ENCODE measurements at regions not wholly inside any gene's neighbourhood (a gene's known extent, or its start where the extent isn't known, plus 50 kb on each side); places are given as distances from the start of the nearest gene placed in this dataset.

GRCh38 chr21:39047046-39047445, 136.2 kb downstream of the PSMG1 start:
- Histone ChIP-seq H3K27me3 (no peaks in the 10 kb centered on the region), H3K4me1 (no peaks in the 10 kb centered on the region), H3K9me3 (no peaks in the 10 kb centered on the region), H3K4me3 (ENCODE audit: low read depth, low read length) (no peak overlapping the region), H3K36me3 (no peaks in the 10 kb centered on the region)
- no peak for DNase-seq
- TF ChIP-seq CTCF (IDR thresholded peaks at IDR 0.05; ENCODE audit: low read depth, low read length): no peak

- no peaks in the 10 kb centered on the region for H3K27me3 ChIP-seq
- TF ChIP-seq CTCF (IDR thresholded peaks at IDR 0.05; ENCODE audit: low read depth, low read length): no peak
- no peaks in the 10 kb centered on the region for H3K9me3 ChIP-seq
- H3K4me3 ChIP-seq (ENCODE audit: low read depth, low read length): no peak overlapping the region
- no peak for DNase-seq
- no peaks in the 10 kb centered on the region for H3K4me1 ChIP-seq
- no peaks in the 10 kb centered on the region for H3K36me3 ChIP-seq
Measured at GRCh38 chr21:39046236-39046916, 136.9 kb downstream of the PSMG1 start.

- Histone ChIP-seq H3K4me1 (no peaks in the 10 kb centered on the region), H3K27me3 (no peaks in the 10 kb centered on the region), H3K9me3 (no peaks in the 10 kb centered on the region), H3K4me3 (ENCODE audit: low read depth, low read length) (no peak overlapping the region), H3K36me3 (no peaks in the 10 kb centered on the region)
- no peak for DNase-seq
- TF ChIP-seq CTCF (IDR thresholded peaks at IDR 0.05; ENCODE audit: low read depth, low read length): no peak
Measured at GRCh38 chr21:39041816-39042215, 141.4 kb downstream of the PSMG1 start.

DNA sequence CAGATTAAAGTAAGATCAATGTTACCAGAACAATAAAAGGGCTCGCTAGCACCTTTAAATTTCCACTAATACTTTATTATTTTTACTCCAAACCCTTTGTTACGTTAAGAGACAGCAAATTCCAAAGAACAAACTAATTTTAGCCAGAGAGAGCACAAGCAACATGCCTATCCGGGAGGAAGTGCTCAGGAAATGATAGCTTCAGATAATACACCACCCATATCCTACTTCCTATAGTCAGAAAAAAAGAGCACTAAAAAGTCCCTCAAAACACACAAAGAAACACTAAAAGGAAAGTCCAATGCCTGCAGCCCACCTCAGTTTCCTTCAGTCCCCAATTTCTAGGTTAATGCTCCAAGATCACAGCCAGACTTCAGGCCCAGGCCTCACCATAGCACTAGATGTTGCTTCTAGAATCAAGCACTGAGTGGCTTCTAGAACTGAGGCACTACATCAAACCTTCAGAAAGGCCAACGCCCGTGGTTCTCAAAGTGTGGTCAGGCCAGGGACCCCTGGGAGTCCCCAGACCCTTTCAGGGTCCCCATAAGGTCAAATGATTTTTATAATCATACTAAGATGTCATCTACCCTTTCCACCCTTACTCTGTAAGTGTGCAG, 142.6 kb downstream of the PSMG1 start:
- TF ChIP-seq CTCF (IDR thresholded peaks at IDR 0.05; ENCODE audit: low read depth, low read length): no peak
- Histone ChIP-seq H3K36me3 (no peaks in the 10 kb centered on the region), H3K27me3 (no peaks in the 10 kb centered on the region), H3K4me3 (ENCODE audit: low read depth, low read length) (no peak overlapping the region), H3K9me3 (no peaks in the 10 kb centered on the region), H3K4me1 (no peaks in the 10 kb centered on the region)
- no peak for DNase-seq

GRCh38 chr21:39037807-39038405, 145.3 kb downstream of the PSMG1 start:
- H3K9me3 ChIP-seq: no peaks in the 10 kb centered on the region
- H3K36me3 ChIP-seq: no peaks in the 10 kb centered on the region
- TF ChIP-seq CTCF (IDR thresholded peaks at IDR 0.05; ENCODE audit: low read depth, low read length): peak; percentile 27; the same call in 1 of the 2 replicates

DNA sequence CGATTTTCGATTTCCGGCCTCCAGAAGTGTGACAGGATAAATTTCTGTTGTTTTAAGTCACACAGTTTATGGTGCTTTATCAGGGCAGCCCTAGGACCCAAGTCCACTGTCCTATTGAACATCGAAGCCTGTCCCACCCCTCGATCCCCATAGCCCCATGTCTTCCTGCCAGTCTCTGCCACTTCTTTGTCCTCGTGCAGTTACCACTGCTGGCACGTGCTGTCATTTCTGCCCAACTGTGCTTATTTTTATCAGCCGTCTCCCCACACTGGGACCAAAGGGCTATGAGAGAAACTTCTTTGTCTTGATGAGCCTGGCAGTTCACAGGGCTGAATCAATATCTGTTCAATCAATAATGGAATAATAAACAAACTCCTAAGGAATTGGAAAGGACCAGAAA, 146.7 kb downstream of the PSMG1 start:
- TF ChIP-seq CTCF (IDR thresholded peaks at IDR 0.05; ENCODE audit: low read depth, low read length): no peak
- Histone ChIP-seq H3K4me1 (0 out of 2 replicates have a peak, but pooled peaks cover 4% of the 10 kb centered on the region), H3K9me3 (no peaks in the 10 kb centered on the region), H3K36me3 (no peaks in the 10 kb centered on the region), H3K27me3 (no peaks in the 10 kb centered on the region), H3K4me3 (ENCODE audit: low read depth, low read length) (no peak overlapping the region)
- DNase-seq: no peak

More at GRCh38 chr21:39037807-39038405, 145.3 kb downstream of the PSMG1 start:
- no peak for DNase-seq
- 0 out of 2 replicates have a peak, but pooled peaks cover 4% of the 10 kb centered on the region for H3K4me1 ChIP-seq
- H3K4me3 ChIP-seq (ENCODE audit: low read depth, low read length): no peak overlapping the region
- no peaks in the 10 kb centered on the region for H3K27me3 ChIP-seq

Data from BE2C (cell line).